GM12891 (cell line): ENCODE measurements at regions not wholly inside any gene's neighbourhood (a gene's known extent, or its start where the extent isn't known, plus 50 kb on each side); places are given as distances from the start of the nearest gene placed in this dataset.

ENCODE experiments used
- DNase-seq: peaks from one replicate; pipeline ENCODE4 v3.0.0; 2011; ENCODE audit warnings: low spot score; ENCODE audit not compliant: insufficient read length
- FAIRE-seq: peaks from 2 replicates; lab custom pipeline; 2011; peaks lifted over from hg19 to GRCh38; lab: Jason Lieb, UNC
- PAX5 ChIP-seq: IDR thresholded peaks from 2 replicates; pipeline ENCODE4 v1.6.1; 2011; ENCODE audit warnings: low read length, moderate library complexity, mild to moderate bottlenecking; ENCODE audit not compliant: insufficient read depth, severe bottlenecking
- POLR2A ChIP-seq: IDR thresholded peaks from 2 replicates; pipeline ENCODE4 v1.6.1; 2011; ENCODE audit warnings: low read depth, low read length, control low read depth
- POLR2AphosphoS5 ChIP-seq: IDR thresholded peaks from 2 replicates; pipeline ENCODE4 v1.6.1; 2011; ENCODE audit warnings: low read depth, low read length, control low read depth
- POU2F2 ChIP-seq: IDR thresholded peaks from 2 replicates; pipeline ENCODE4 v1.6.1; 2011; ENCODE audit warnings: low read depth, mild to moderate bottlenecking, control low read depth, low read length, moderate library complexity
- SPI1 ChIP-seq: IDR thresholded peaks from 2 replicates; pipeline ENCODE4 v1.6.1; 2011; ENCODE audit warnings: low read depth, low read length, control low read depth
- TAF1 ChIP-seq: IDR thresholded peaks from 2 replicates; pipeline ENCODE4 v1.6.1; 2011; ENCODE audit warnings: low read depth, low read length, control low read depth

GRCh38 chr7:8809320-8809719 is 375.9 kb downstream of the NXPH1 start:
- FAIRE-seq (no peak), DNase-seq (no peak)
- TF ChIP-seq PAX5 (no peak), POLR2A (no peak), TAF1 (no peak), SPI1 (no peak), POLR2AphosphoS5 (no peak), POU2F2 (no peak)

GRCh38 chr7:8817448-8818036 is 384.1 kb downstream of the NXPH1 start:
- TF ChIP-seq SPI1 (no peak), POLR2AphosphoS5 (no peak), POLR2A (no peak)
- FAIRE-seq (no peak), DNase-seq (no peak)

GRCh38 chr7:8818406-8818805 is 385.0 kb downstream of the NXPH1 start:
- FAIRE-seq (no peak), DNase-seq (no peak)
- no peak for TF ChIP-seq SPI1
- no peak for TF ChIP-seq POU2F2
- TF ChIP-seq PAX5 = no peak
- TF ChIP-seq POLR2A = no peak
- TF ChIP-seq POLR2AphosphoS5 = no peak
- TF ChIP-seq TAF1 = no peak

GRCh38 chr7:8822595-8822994 is 389.2 kb downstream of the NXPH1 start:
- FAIRE-seq (no peak), DNase-seq (no peak)
- TF ChIP-seq TAF1 = no peak
- TF ChIP-seq SPI1 = no peak
- no peak for TF ChIP-seq POLR2A
- TF ChIP-seq POU2F2 = no peak
- no peak for TF ChIP-seq POLR2AphosphoS5
- TF ChIP-seq PAX5 = no peak

- TF ChIP-seq SPI1 (no peak), PAX5 (no peak), TAF1 (no peak), POLR2A (no peak), POU2F2 (no peak), POLR2AphosphoS5 (no peak)
- no peak for DNase-seq
- FAIRE-seq = no peak
Measured at GRCh38 chr7:8823486-8823885, 390.1 kb downstream of the NXPH1 start.

- no peak for FAIRE-seq
- no peak for TF ChIP-seq POLR2AphosphoS5
- TF ChIP-seq POLR2A = no peak
- TF ChIP-seq PAX5 = no peak
- TF ChIP-seq POU2F2 = no peak
- no peak for TF ChIP-seq SPI1
- TF ChIP-seq TAF1 = no peak
- no peak for DNase-seq
Measured at GRCh38 chr7:8827329-8827728, 393.9 kb downstream of the NXPH1 start.

- no peak for TF ChIP-seq POLR2A
- TF ChIP-seq TAF1 = no peak
- TF ChIP-seq POU2F2 = no peak
- DNase-seq = no peak
- no peak for FAIRE-seq
Measured at GRCh38 chr7:8829100-8829499, 395.7 kb downstream of the NXPH1 start.

GRCh38 chr7:8831376-8831775 is 398.0 kb downstream of the NXPH1 start:
- no peak for DNase-seq
- no peak for FAIRE-seq
- TF ChIP-seq POLR2AphosphoS5 (no peak), PAX5 (no peak), TAF1 (no peak), SPI1 (no peak), POLR2A (no peak), POU2F2 (no peak)

GRCh38 chr7:8833355-8833754 is 399.9 kb downstream of the NXPH1 start:
- no peak for DNase-seq
- no peak for FAIRE-seq
- TF ChIP-seq PAX5 = no peak

- DNase-seq (no peak), FAIRE-seq (no peak)
- TF ChIP-seq POLR2A (no peak), PAX5 (no peak), TAF1 (no peak), SPI1 (no peak), POLR2AphosphoS5 (no peak), POU2F2 (no peak)
Measured at GRCh38 chr7:8841171-8841570, 407.8 kb downstream of the NXPH1 start.

- FAIRE-seq (no peak), DNase-seq (no peak)
- no peak for TF ChIP-seq TAF1
- no peak for TF ChIP-seq POLR2AphosphoS5
- TF ChIP-seq SPI1 = no peak
- no peak for TF ChIP-seq POU2F2
- TF ChIP-seq POLR2A = no peak
- TF ChIP-seq PAX5 = no peak
Measured at GRCh38 chr7:8871716-8872115, 438.3 kb downstream of the NXPH1 start.

GRCh38 chr7:8881916-8882315 is 448.5 kb downstream of the NXPH1 start:
- no peak for FAIRE-seq
- DNase-seq = no peak
- TF ChIP-seq PAX5 (no peak), SPI1 (no peak), POLR2AphosphoS5 (no peak), TAF1 (no peak), POU2F2 (no peak), POLR2A (no peak)
